Lung (tissue), 11 donors: ENCODE measurements at regions not wholly inside any gene's neighbourhood (a gene's known extent, or its start where the extent isn't known, plus 50 kb on each side); places are given as distances from the start of the nearest gene placed in this dataset.

ENCODE experiments used
- ATAC-seq: fragments of 200-7000 bp; cut with Tn5 transposase; one replicate; pipeline ENCODE4 v1.9.1; 2020; ENCODE audit warnings: moderate number of reproducible peaks; ENCODE audit not compliant: insufficient read depth, low FRiP score
- DNase-seq, 3 donors: peaks; one replicate each; pipeline ENCODE4 v3.0.0-alpha.2; 2013 to 2017
- H3K27ac ChIP-seq, 2 donors: one replicate each; pipeline ENCODE4 v1.5.1; 2013; ENCODE audit warnings: mild to moderate bottlenecking in 2 of 2, moderate library complexity in 2 of 2, control low read depth in 1 of 2, inconsistent platforms in 1 of 2, low read depth in 1 of 2, low read length in 1 of 2
- H3K27me3 ChIP-seq, 3 donors: one replicate each; pipeline ENCODE4 v1.5.1; 2013; ENCODE audit warnings: low read length in 2 of 3; ENCODE audit not compliant: control insufficient read depth in 3 of 3, insufficient read depth in 3 of 3
- H3K36me3 ChIP-seq, 4 donors: one replicate each; pipeline ENCODE4 v1.5.1; 2013; ENCODE audit warnings: low read length in 4 of 4, mild to moderate bottlenecking in 1 of 4, moderate library complexity in 1 of 4; ENCODE audit not compliant: control insufficient read depth in 4 of 4, insufficient read depth in 4 of 4
- H3K4me1 ChIP-seq, 5 donors: one replicate each; pipeline ENCODE4 v1.5.1; 2013; ENCODE audit warnings: low read length in 5 of 5, mild to moderate bottlenecking in 2 of 5, moderate library complexity in 1 of 5; ENCODE audit not compliant: control insufficient read depth in 5 of 5, insufficient read depth in 5 of 5
- H3K4me3 ChIP-seq: one replicate; pipeline ENCODE4 v1.5.1; 2013; ENCODE audit warnings: mild to moderate bottlenecking, control low read depth, moderate library complexity
- H3K9ac ChIP-seq, 2 donors: one replicate each; pipeline ENCODE4 v1.5.1; 2013; ENCODE audit warnings: low read length in 2 of 2, control low read depth in 1 of 2; ENCODE audit not compliant: insufficient read depth in 1 of 2
- H3K9me3 ChIP-seq, 4 donors: one replicate each; pipeline ENCODE4 v1.5.1; 2013; ENCODE audit warnings: low read length in 3 of 4, mild to moderate bottlenecking in 1 of 4, moderate library complexity in 1 of 4; ENCODE audit not compliant: control insufficient read depth in 4 of 4, insufficient read depth in 3 of 4
- CTCF ChIP-seq: IDR thresholded peaks from 2 replicates; pipeline ENCODE4 v1.5.1; 2012; ENCODE audit warnings: mild to moderate bottlenecking; ENCODE audit errors: control extremely low read depth, extremely low read depth
- WGBS, 2 donors: extraction: QIAGEN DNeasy Blood & Tissue Kit; methylation state at CpG; one replicate each; pipeline ENCODE4 v1.1.7; 2013; 5-methylcytosine and 5-hydroxymethylcytosine counted together
- donor health status: control.
- donor health status: control.
- donor health status: Bipolar disorder and iron deficiency.
- donor health status: healthy.
- donor health status: DM: yes; HTN: yes; CAD: no.

- 20 to 47% methylated on average over 2 of the region's 2 CpGs for WGBS, 2 donors
- no peak for TF ChIP-seq CTCF
Observed at GRCh38 chr16:59201160-59201559, 467.0 kb upstream of the GOT2 start.

GRCh38 chr16:59198487-59198886, 464.4 kb upstream of the GOT2 start:
- 43 to 73% methylated on average over 3 of the region's 3 CpGs for WGBS, 2 donors
- no peak for ATAC-seq
- no peak overlapping the region for H3K27ac ChIP-seq
- H3K27me3 ChIP-seq = no peaks in the 10 kb centered on the region
- H3K4me3 ChIP-seq = no peak overlapping the region
- no peak overlapping the region for H3K9ac ChIP-seq
- no peaks in the 10 kb centered on the region for H3K36me3 ChIP-seq
- H3K4me1 ChIP-seq = no peaks in the 10 kb centered on the region
- TF ChIP-seq CTCF = no peak
- no peaks in the 10 kb centered on the region for H3K9me3 ChIP-seq
- DNase-seq = no peak

More at GRCh38 chr16:59201160-59201559, 467.0 kb upstream of the GOT2 start:
- no peaks in the 10 kb centered on the region for H3K36me3 ChIP-seq
- no peak overlapping the region for H3K4me3 ChIP-seq
- no peaks in the 10 kb centered on the region for H3K27me3 ChIP-seq
- no peaks in the 10 kb centered on the region for H3K4me1 ChIP-seq
- DNase-seq (no peak), ATAC-seq (no peak)
- H3K9me3 ChIP-seq = no peaks in the 10 kb centered on the region
- H3K27ac ChIP-seq = no peak overlapping the region
- no peak overlapping the region for H3K9ac ChIP-seq

GRCh38 chr16:59195242-59195641, 461.1 kb upstream of the GOT2 start:
- no peak for TF ChIP-seq CTCF
- no peak for ATAC-seq
- Histone ChIP-seq H3K9me3 (no peaks in the 10 kb centered on the region), H3K27ac (no peak overlapping the region), H3K4me3 (no peak overlapping the region), H3K27me3 (no peaks in the 10 kb centered on the region), H3K4me1 (no peaks in the 10 kb centered on the region), H3K36me3 (no peaks in the 10 kb centered on the region), H3K9ac (no peak overlapping the region)
- DNase-seq = no peak
- 83 to 89% methylated on average over 2 of the region's 2 CpGs for WGBS, 2 donors

- Histone ChIP-seq H3K9me3 (no peaks in the 10 kb centered on the region), H3K36me3 (no peaks in the 10 kb centered on the region), H3K9ac (no peak overlapping the region), H3K4me3 (no peak overlapping the region), H3K27ac (no peak overlapping the region), H3K4me1 (no peaks in the 10 kb centered on the region), H3K27me3 (no peaks in the 10 kb centered on the region)
- no peak for TF ChIP-seq CTCF
- no peak for ATAC-seq
- DNase-seq = no peak
- WGBS, 2 donors = 96 to 97% methylated on average over 2 of the region's 2 CpGs
Observed at GRCh38 chr16:59193637-59194036, 459.5 kb upstream of the GOT2 start.
